Cardiac muscle cell (in vitro differentiated cells and primary cell): ENCODE measurements at regions not wholly inside any gene's neighbourhood (a gene's known extent, or its start where the extent isn't known, plus 50 kb on each side); places are given as distances from the start of the nearest gene placed in this dataset.
A peak's percentile ranks its signal among the peaks of the same experiment; 100 is the strongest.

ENCODE experiments used
- DNase-seq, 2 donors: peaks; one replicate each; pipeline versions ENCODE4 v3.0.0 to v3.0.0-alpha.2; 2010 to 2017; ENCODE audit warnings: low read depth in 1 of 2, low spot score in 1 of 2
- H3K27ac ChIP-seq: fragments of 200-600 bp; sonication (generic); 2 replicates; pipeline ENCODE4 v1.5.1; 2016
- H3K27me3 ChIP-seq: fragments of 200-600 bp; sonication (generic); 2 replicates; pipeline ENCODE4 v1.6.0; 2016; ENCODE audit warnings: control low read depth
- H3K36me3 ChIP-seq: fragments of 200-600 bp; sonication (generic); 2 replicates; pipeline ENCODE4 v1.5.1; 2016; ENCODE audit warnings: control low read depth
- H3K4me1 ChIP-seq: fragments of 200-600 bp; sonication (generic); 2 replicates; pipeline ENCODE4 v1.8.1; 2017; ENCODE audit warnings: low read depth, mild to moderate bottlenecking, mixed run types
- H3K4me3 ChIP-seq: fragments of 200-600 bp; sonication (generic); 2 replicates; pipeline ENCODE4 v1.5.1; 2016; ENCODE audit warnings: mild to moderate bottlenecking
- H3K9me3 ChIP-seq: fragments of 200-600 bp; sonication (generic); 2 replicates; pipeline ENCODE4 v1.5.1; 2017; ENCODE audit warnings: low read depth, mild to moderate bottlenecking, control low read depth
- TF ChIP-seq, protein P1 (sequence below): IDR thresholded peaks from 2 replicates; pipeline ENCODE4 v1.5.1; 2012; ENCODE audit warnings: low read depth, mild to moderate bottlenecking, low read length

- TF ChIP-seq, protein P1, sequence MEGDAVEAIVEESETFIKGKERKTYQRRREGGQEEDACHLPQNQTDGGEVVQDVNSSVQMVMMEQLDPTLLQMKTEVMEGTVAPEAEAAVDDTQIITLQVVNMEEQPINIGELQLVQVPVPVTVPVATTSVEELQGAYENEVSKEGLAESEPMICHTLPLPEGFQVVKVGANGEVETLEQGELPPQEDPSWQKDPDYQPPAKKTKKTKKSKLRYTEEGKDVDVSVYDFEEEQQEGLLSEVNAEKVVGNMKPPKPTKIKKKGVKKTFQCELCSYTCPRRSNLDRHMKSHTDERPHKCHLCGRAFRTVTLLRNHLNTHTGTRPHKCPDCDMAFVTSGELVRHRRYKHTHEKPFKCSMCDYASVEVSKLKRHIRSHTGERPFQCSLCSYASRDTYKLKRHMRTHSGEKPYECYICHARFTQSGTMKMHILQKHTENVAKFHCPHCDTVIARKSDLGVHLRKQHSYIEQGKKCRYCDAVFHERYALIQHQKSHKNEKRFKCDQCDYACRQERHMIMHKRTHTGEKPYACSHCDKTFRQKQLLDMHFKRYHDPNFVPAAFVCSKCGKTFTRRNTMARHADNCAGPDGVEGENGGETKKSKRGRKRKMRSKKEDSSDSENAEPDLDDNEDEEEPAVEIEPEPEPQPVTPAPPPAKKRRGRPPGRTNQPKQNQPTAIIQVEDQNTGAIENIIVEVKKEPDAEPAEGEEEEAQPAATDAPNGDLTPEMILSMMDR = no peak
- Histone ChIP-seq H3K27me3 (no peaks in the 10 kb centered on the region), H3K4me1 (no peaks in the 10 kb centered on the region), H3K9me3 (no peaks in the 10 kb centered on the region), H3K36me3 (no peaks in the 10 kb centered on the region), H3K27ac (no peak overlapping the region), H3K4me3 (no peak overlapping the region)
- no peak for DNase-seq
These were observed 66.2 kb downstream of the IGLL5 start for GRCh38 chr22:22953791-22954190.

GRCh38 chr22:22954656-22955055, 67.0 kb downstream of the IGLL5 start:
- no peak overlapping the region for H3K4me3 ChIP-seq
- H3K9me3 ChIP-seq = no peaks in the 10 kb centered on the region
- no peaks in the 10 kb centered on the region for H3K4me1 ChIP-seq
- no peaks in the 10 kb centered on the region for H3K36me3 ChIP-seq
- TF ChIP-seq, protein P1 = peak; percentile 28
- no peak for DNase-seq
- H3K27me3 ChIP-seq = no peaks in the 10 kb centered on the region
- H3K27ac ChIP-seq = no peak overlapping the region

- no peak for DNase-seq
- no peaks in the 10 kb centered on the region for H3K4me1 ChIP-seq
- H3K9me3 ChIP-seq = no peaks in the 10 kb centered on the region
- H3K4me3 ChIP-seq = no peak overlapping the region
- H3K27me3 ChIP-seq = no peaks in the 10 kb centered on the region
- TF ChIP-seq, protein P1 = no peak
- H3K36me3 ChIP-seq = no peaks in the 10 kb centered on the region
- H3K27ac ChIP-seq = no peak overlapping the region
These were observed 67.7 kb downstream of the IGLL5 start for GRCh38 chr22:22955276-22955798.

DNA sequence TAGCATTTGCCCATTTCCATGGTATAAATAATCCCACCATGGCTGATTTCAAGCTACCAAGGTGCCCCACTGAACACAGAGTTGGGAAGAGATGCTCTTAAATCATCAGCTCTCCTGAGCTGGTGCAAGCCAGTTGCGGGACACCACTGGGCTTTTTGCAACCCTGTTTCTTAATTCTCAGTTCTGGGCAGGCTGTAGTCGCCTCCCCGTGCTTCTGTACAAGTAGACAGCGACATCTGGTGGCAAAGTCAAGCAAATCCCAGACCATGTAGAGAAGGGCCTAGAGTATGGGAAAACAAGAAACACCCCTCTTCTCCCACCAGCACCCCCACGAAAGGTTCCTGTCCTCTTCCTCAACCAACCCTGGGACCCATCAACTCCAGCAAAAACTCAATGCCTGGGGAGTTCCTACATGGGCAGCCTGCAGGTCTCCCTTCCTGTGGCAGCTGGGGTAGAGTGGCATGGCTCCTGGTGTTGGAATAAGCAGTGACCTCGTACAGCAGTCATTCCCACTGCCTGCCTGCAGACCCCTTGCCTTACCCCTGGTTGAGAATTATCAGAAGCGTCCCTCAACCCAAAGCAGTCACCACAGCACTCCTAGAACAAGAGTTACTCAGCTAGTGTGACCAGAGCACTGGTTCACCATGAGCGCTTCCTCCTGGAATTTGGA, 68.4 kb downstream of the IGLL5 start:
- H3K27me3 ChIP-seq = no peaks in the 10 kb centered on the region

DNA sequence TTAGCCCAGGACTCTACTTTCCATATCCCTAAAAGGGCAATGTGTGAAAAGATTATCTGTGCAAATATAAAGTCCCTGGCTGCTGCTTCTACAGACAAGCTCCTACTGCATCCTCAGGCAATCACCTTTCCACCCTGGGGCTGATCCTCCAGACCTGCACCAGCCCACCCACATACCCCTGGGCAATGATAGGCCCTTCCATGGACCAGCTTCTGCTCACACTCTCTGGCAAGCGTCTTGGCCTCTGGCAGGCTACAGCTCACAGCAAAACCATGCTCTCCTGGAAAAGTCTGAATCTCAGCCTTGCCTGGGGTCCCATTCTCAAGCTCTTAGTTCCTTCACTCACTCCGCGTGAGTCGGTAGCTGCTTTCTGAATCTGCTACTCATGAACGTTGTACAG, 69.5 kb downstream of the IGLL5 start:
- H3K4me3 ChIP-seq = no peak overlapping the region
- no peak overlapping the region for H3K27ac ChIP-seq
- no peak for DNase-seq
- H3K27me3 ChIP-seq = no peaks in the 10 kb centered on the region
- no peaks in the 10 kb centered on the region for H3K4me1 ChIP-seq
- TF ChIP-seq, protein P1 = no peak
- no peaks in the 10 kb centered on the region for H3K9me3 ChIP-seq
- H3K36me3 ChIP-seq = no peaks in the 10 kb centered on the region

More for the DNA sequence above, 68.4 kb downstream of the IGLL5 start:
- TF ChIP-seq, protein P1 = peak; percentile 89
- H3K27ac ChIP-seq = no peak overlapping the region
- DNase-seq = peak; percentile 66 to 86
- no peaks in the 10 kb centered on the region for H3K4me1 ChIP-seq
- H3K4me3 ChIP-seq = no peak overlapping the region
- H3K9me3 ChIP-seq = no peaks in the 10 kb centered on the region
- no peaks in the 10 kb centered on the region for H3K36me3 ChIP-seq
